BLaER1 (cell line): ENCODE measurements at regions not wholly inside any gene's neighbourhood (a gene's known extent, or its start where the extent isn't known, plus 50 kb on each side); places are given as distances from the start of the nearest gene placed in this dataset.

Source experiments
- H3K27ac ChIP-seq: shearing (Covaris generic); formaldehyde crosslinking; 2 replicates; pipeline ENCODE4 v1.8.1; 2022
- H3K27me3 ChIP-seq: shearing (Covaris generic); formaldehyde crosslinking; 2 replicates; pipeline ENCODE4 v1.8.1; 2022
- H3K36me3 ChIP-seq: shearing (Covaris generic); formaldehyde crosslinking; 2 replicates; pipeline ENCODE4 v1.8.1; 2022
- H3K4me1 ChIP-seq: shearing (Covaris generic); formaldehyde crosslinking; 2 replicates; pipeline ENCODE4 v1.8.1; 2022
- H3K4me2 ChIP-seq: shearing (Covaris generic); formaldehyde crosslinking; 2 replicates; pipeline ENCODE4 v1.8.1; 2022
- H3K4me3 ChIP-seq: shearing (Covaris generic); formaldehyde crosslinking; 2 replicates; pipeline ENCODE4 v1.8.1; 2022
- H3K9ac ChIP-seq: shearing (Covaris generic); formaldehyde crosslinking; 2 replicates; pipeline ENCODE4 v1.8.1; 2022
- H3K9me3 ChIP-seq: shearing (Covaris generic); formaldehyde crosslinking; 2 replicates; pipeline ENCODE4 v1.8.1; 2022
- H4K20me1 ChIP-seq: shearing (Covaris generic); formaldehyde crosslinking; 2 replicates; pipeline ENCODE4 v1.8.1; 2022
- Cebpa-rat ChIP-seq: shearing (Covaris generic); IDR thresholded peaks from 2 replicates; pipeline ENCODE4 v1.8.1; 2022

DNA sequence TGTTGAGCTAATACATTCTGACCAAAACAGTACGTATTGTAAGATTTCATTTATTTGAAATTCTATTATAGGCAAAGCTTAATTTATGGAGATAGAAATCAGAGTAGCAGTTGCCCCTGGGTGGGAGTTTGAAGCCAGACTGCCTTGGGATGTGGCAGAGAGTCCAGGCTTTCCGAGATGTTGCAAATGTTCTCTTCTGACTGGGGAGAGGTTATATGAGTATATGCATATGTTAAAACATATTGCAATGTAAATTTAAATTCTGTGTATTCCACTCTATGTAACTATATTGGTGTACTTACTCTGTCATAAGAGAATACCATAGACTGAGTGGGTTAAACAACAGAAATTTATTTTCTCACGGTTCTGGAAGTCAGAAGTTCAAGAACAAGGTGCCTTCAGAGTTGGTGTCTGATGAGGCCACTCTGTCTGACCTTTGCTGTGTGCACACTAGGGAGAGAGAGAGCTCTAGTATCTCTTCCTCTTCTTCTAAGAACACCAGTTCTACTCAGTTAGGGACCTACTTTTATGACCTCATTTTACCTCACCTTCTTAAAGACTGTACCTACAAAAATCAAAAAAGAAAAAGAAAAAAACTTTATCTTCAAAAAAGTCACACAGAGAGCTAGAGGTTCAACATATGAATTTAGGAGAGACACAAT lies 299.3 kb upstream of the HS3ST1 start:
- no peaks in the 10 kb centered on the region for H3K36me3 ChIP-seq
- TF ChIP-seq Cebpa-rat = no peak
- H3K9me3 ChIP-seq = no peaks in the 10 kb centered on the region
- H3K9ac ChIP-seq = no peak overlapping the region
- H4K20me1 ChIP-seq = no peaks in the 10 kb centered on the region
- H3K27ac ChIP-seq = no peak overlapping the region
- no peaks in the 10 kb centered on the region for H3K4me1 ChIP-seq
- no peaks in the 10 kb centered on the region for H3K27me3 ChIP-seq
- no peak overlapping the region for H3K4me2 ChIP-seq
- no peak overlapping the region for H3K4me3 ChIP-seq

DNA sequence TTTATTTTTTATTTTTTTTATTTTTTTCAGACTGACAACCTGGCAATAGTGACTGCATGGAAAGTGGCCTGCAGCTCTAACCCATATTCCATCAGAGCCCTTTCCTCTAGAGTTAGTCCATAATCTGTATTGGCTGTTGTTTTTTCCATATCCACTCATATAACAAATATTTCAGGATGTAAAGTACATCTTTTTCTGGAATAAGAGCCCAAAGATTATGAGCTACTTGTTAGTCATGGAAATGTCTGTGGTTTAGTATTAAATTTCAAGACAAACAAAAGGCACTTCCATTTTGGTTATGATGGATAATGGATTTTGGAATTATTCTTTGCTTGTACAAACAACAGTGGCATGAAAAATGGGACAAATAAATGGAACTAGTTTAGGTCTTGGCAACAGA lies 296.0 kb upstream of the HS3ST1 start:
- TF ChIP-seq Cebpa-rat = no peak
- Histone ChIP-seq H3K9me3 (no peaks in the 10 kb centered on the region), H3K27me3 (no peaks in the 10 kb centered on the region), H3K4me3 (no peak overlapping the region), H3K27ac (no peak overlapping the region), H3K9ac (no peak overlapping the region), H4K20me1 (no peaks in the 10 kb centered on the region), H3K4me1 (no peaks in the 10 kb centered on the region), H3K4me2 (no peak overlapping the region), H3K36me3 (no peaks in the 10 kb centered on the region)

DNA sequence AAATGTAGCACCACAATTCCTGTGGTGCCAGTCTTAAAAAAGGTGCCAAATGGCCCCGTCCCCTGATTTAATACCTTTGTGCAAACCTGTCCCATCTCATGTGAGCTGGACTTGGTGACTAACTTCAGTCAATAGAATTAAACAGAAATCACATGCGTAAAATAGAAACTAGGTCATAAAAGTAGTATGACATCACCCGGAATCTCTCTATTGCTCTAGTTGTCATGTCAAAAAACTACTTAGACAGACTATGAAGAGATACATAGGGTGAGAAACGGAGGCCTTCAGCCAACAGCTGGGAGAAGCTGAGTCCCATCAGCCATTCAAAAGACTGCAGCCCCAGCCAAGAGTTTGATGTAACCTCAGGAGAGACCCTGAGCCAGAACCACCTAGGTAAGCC lies 293.5 kb upstream of the HS3ST1 start:
- TF ChIP-seq Cebpa-rat = no peak
- H3K4me2 ChIP-seq = no peak overlapping the region
- no peak overlapping the region for H3K4me3 ChIP-seq
- H3K9ac ChIP-seq = no peak overlapping the region
- no peaks in the 10 kb centered on the region for H3K27me3 ChIP-seq
- no peaks in the 10 kb centered on the region for H3K36me3 ChIP-seq
- no peaks in the 10 kb centered on the region for H3K4me1 ChIP-seq
- H3K27ac ChIP-seq = no peak overlapping the region
- H3K9me3 ChIP-seq = no peaks in the 10 kb centered on the region
- no peaks in the 10 kb centered on the region for H4K20me1 ChIP-seq

DNA sequence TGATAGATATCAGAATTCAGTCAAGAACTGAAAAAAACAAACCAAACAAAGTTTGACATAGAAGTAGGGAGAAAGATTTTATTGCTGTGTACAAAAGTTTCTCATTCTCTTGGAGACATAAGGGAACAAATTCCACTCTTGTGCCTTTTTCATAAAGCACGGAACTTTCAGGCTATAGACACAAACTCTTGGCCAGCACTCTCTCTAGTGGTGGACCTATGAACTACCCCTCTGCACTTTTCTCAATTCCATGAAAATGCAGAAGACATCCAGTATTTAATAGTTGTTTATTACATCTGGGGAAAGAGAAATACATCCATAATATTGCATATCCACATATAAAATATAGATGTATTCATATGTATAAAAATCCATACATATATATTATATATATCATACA lies 291.6 kb upstream of the HS3ST1 start:
- no peak overlapping the region for H3K9ac ChIP-seq
- no peaks in the 10 kb centered on the region for H3K27me3 ChIP-seq
- no peak for TF ChIP-seq Cebpa-rat
- H3K4me1 ChIP-seq = no peaks in the 10 kb centered on the region
- H4K20me1 ChIP-seq = no peaks in the 10 kb centered on the region
- H3K9me3 ChIP-seq = no peaks in the 10 kb centered on the region
- no peak overlapping the region for H3K27ac ChIP-seq
- H3K36me3 ChIP-seq = no peaks in the 10 kb centered on the region
- H3K4me3 ChIP-seq = no peak overlapping the region
- no peak overlapping the region for H3K4me2 ChIP-seq

DNA sequence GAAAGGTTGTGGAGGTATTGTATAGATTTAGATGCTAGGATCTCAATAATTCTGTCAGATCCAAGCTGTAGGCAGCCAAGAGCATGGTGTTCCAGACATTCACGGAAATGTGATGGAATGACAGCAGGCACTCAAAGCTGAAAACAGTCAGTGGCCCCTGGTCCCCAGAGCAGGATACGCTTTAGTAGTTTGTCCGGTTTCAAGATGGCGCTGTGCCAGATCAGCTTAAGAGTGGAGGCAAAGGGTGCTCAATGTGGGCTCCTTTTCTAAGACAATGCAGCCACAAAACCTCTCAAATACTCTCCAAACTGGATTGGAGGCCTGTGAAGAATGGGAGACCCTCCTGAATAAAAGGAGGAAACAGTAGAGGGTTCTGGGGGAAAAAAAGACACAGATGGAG lies 291.2 kb upstream of the HS3ST1 start:
- Histone ChIP-seq H3K27ac (no peak overlapping the region), H3K9ac (no peak overlapping the region), H3K4me1 (no peaks in the 10 kb centered on the region), H4K20me1 (no peaks in the 10 kb centered on the region), H3K36me3 (no peaks in the 10 kb centered on the region), H3K4me3 (no peak overlapping the region), H3K4me2 (no peak overlapping the region), H3K9me3 (no peaks in the 10 kb centered on the region), H3K27me3 (no peaks in the 10 kb centered on the region)
- TF ChIP-seq Cebpa-rat = no peak

DNA sequence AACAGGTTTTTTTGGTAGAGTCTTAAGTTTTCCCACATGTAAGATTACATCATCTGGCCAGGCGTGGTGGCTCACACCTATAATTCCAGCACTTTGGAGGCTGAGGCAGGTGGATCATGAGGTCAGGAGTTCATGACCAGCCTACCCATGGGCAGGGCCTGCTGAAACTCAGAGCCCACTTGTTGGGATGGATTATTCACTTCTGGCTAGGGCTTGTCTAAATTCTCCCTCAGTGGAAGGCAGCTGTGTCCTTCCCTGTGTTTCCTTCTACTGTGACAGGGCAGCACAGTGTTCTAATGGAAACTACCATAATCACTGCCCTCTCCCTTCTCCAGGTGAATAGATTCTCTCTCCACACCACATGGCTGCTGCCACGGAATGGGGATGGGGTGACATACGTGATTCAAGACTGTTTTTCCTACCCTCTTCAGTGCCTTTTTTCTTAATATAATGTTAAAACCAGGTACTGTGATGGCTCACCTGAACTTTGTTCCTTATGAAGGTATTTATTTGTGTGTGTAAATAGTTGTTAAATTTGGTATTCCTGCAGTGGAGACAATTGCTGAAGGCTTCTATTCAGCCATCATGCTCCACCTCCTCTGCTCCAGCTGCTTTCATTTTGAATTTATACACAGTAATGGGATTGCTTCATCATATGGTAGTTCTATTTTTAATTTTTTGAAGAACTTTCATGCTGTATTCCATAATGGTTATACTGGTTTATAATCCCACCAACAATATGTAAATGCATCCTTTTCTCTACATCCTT lies 287.2 kb upstream of the HS3ST1 start:
- H3K9me3 ChIP-seq = no peaks in the 10 kb centered on the region
- no peaks in the 10 kb centered on the region for H3K27me3 ChIP-seq
- H3K9ac ChIP-seq = no peak overlapping the region
- H3K36me3 ChIP-seq = no peaks in the 10 kb centered on the region
- no peaks in the 10 kb centered on the region for H3K4me1 ChIP-seq
- no peak for TF ChIP-seq Cebpa-rat
- H4K20me1 ChIP-seq = no peaks in the 10 kb centered on the region
- H3K4me3 ChIP-seq = no peak overlapping the region
- no peak overlapping the region for H3K4me2 ChIP-seq
- no peak overlapping the region for H3K27ac ChIP-seq

DNA sequence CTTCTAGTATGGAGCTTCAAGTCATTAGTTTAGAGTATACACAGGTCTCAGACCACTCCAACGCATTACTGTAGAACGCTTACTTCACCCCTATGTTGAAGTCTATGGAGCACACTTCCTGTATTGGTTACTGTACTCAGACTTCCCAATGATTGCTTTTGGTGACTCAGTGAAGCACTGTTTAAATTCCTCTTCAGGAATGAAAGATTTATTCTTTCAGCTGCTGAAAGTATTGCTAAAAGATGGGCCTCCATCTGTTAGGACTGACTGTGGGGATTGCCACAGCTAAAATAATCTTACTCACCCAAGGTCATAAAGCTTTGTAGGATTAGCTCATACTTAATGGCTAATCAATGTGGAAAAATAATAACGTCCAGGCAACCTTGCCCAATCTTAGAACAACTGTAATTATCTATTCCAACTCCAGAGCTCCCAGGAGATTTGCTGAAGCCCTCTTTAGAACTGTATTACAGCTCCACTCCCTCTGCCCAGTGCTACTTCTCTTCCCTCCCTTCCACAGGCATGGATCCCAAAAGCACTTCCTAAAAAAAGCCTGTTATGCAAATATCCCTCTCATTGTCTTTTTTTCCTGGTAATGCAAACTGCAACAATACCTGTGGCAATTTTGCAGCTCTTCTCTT lies 281.9 kb upstream of the HS3ST1 start:
- H3K4me2 ChIP-seq = no peak overlapping the region
- no peaks in the 10 kb centered on the region for H3K4me1 ChIP-seq
- H3K27ac ChIP-seq = no peak overlapping the region
- TF ChIP-seq Cebpa-rat = no peak
- no peaks in the 10 kb centered on the region for H3K9me3 ChIP-seq
- H3K4me3 ChIP-seq = no peak overlapping the region
- no peaks in the 10 kb centered on the region for H4K20me1 ChIP-seq
- no peak overlapping the region for H3K9ac ChIP-seq
- no peaks in the 10 kb centered on the region for H3K27me3 ChIP-seq
- no peaks in the 10 kb centered on the region for H3K36me3 ChIP-seq

DNA sequence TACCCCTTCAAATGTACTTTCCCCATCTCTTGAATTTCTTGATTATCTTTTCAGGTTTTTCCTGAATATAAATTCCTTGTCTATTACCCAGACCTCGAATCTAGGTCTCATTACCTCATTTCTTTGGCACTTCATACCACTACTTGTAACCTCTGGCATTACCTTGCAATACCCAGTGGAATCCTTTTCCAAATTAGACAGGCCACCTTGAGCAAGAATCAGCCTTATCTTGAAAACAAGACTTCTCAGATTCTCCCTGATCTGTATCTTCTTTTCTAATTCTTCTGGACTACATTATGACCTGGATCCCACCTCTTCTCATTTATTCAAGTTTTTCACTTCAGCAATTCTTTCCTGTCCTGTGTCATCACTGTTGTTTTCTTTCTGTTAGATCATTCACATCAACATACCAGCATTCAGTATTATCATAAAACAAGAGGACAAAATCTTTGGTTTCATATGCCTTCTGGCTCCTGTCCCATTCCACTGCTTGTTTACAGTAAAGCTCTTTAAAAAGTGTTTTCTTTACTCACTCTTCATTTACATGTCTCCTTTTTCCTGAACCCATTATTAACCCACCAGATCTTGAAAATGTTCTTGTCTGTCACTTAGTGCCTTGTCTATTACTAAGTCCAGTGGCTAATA lies 275.6 kb upstream of the HS3ST1 start:
- no peak overlapping the region for H3K4me2 ChIP-seq

DNA sequence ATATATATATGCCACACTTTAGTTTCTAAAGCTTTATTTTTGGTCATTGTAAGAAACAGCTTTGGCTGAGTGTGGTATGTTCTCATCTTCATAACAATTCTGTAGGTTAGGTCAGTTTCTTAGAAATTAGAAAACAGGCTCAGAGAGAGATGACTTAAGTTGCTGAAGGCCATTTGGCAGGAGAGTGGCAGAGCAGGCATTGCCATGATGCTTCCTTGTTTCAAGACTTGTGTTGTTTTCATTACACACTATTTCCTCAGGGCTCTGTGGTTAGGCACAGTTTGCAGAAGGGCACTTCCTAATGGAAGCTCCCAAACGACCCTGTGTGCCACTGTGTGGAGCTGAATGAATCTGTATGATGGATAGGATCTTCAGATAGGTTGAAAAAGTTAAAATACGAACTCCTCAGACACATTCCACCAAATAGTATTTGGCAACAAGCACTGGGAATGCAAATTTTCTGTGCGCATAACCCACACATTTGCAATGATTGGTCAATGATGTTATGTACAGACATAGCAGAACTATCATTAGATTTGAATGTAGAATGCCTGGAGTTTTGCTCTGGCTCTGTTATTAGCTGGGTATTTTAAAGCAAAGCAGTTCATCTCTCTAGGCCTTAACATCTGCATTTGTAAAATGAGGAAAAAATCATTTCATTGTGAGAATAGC lies 274.3 kb upstream of the HS3ST1 start:
- no peaks in the 10 kb centered on the region for H3K36me3 ChIP-seq
- no peaks in the 10 kb centered on the region for H3K27me3 ChIP-seq
- no peak for TF ChIP-seq Cebpa-rat
- no peak overlapping the region for H3K4me2 ChIP-seq
- H3K9ac ChIP-seq = no peak overlapping the region
- no peak overlapping the region for H3K4me3 ChIP-seq
- H3K9me3 ChIP-seq = no peaks in the 10 kb centered on the region
- H3K27ac ChIP-seq = no peak overlapping the region
- no peaks in the 10 kb centered on the region for H4K20me1 ChIP-seq
- H3K4me1 ChIP-seq = no peaks in the 10 kb centered on the region

More for the DNA sequence above, 275.6 kb upstream of the HS3ST1 start:
- no peak overlapping the region for H3K9ac ChIP-seq
- no peak for TF ChIP-seq Cebpa-rat
- H4K20me1 ChIP-seq = no peaks in the 10 kb centered on the region
- H3K4me3 ChIP-seq = no peak overlapping the region
- no peaks in the 10 kb centered on the region for H3K36me3 ChIP-seq
- no peak overlapping the region for H3K27ac ChIP-seq
- no peaks in the 10 kb centered on the region for H3K9me3 ChIP-seq
- no peaks in the 10 kb centered on the region for H3K27me3 ChIP-seq
- no peaks in the 10 kb centered on the region for H3K4me1 ChIP-seq
